Muscle of arm (tissue), 1 donor: ENCODE measurements at regions not wholly inside any gene's neighbourhood (a gene's known extent, or its start where the extent isn't known, plus 50 kb on each side); places are given as distances from the start of the nearest gene placed in this dataset.

Experiments used
- DNase-seq: peaks from one replicate; pipeline ENCODE4 v3.0.0-alpha.2; 2013

- no peak for DNase-seq
Measured at GRCh38 chr17:74012465-74012864, 191.0 kb upstream of the RPL38 start.

DNA sequence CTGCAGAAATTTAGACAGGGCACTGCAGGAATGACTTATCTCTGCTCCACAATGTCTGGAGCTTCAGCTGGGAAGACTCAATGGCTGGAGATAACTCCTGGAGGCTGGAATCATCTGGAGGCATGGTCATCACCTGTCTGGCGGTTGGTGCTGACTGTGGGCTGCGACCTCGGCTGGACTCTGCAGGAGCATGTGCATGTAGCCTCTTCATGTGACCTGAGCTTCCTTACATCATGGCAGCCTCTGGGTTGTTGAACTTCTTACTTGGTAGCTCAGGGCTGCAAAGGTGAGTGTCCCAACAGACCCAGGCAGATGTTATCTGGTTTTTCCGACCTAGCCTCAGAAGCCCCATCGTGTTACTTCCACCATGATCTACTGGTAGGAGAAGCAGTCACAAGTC, 188.2 kb upstream of the RPL38 start:
- no peak for DNase-seq

DNA sequence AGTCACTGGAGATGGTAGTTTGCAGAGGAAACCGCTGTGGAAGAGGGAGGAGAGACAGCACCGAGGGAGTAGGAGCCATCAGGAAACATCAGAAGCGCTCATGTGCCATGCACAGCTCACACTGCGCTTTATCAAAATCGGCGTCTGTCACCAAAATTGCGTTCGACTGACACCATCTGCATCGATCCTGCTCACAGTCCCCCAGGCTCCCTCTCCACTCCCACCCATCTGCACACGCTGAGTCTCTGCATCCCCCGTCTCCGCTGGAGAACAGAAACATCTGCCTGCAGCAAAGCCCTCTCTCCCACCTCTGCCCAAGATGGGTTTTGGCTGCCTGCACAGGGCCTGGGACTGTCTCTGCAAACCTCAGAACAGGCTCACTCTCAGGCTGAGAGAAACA, 187.5 kb upstream of the RPL38 start:
- no peak for DNase-seq

GRCh38 chr17:74016461-74016860, 187.0 kb upstream of the RPL38 start:
- DNase-seq, result no peak

DNA sequence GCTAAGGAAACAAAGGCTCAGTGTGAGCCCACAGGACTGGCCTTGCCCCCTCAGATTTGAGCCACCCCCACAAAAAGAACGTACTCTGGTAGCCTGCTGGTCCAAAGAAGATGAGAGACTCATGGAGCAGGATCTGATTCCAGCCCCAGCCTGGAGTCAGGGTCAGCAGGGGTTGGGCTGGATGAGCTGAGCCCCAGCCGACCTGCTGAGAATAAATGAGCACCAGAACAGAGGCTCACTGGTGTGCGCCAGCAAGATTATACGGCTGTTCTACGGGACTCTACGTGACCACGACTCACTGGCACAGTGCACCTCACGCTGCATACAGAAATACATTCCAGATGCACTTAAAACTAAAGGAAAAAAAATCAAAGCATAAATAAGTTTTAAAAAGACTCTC, 186.0 kb upstream of the RPL38 start:
- DNase-seq, result no peak

DNA sequence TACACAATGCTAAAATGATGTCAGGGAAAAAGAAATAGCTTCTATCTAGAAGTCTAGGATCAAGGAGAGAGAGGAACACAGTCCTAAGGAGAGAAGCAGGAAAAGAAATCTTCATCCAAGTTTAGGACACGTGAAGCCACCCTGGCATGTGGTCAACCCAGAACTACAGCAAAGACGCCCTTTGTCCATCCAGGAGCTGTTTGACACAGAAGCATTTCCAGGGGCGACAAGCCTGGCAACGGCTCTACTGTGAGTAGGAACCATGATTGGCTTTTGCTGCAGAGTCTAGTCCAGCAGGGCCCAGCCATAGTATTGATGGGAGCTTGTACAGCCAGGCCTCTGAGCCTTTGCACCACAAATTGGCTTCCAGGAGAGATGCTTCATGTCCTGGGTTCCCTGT, 185.4 kb upstream of the RPL38 start:
- DNase-seq, result no peak

DNA sequence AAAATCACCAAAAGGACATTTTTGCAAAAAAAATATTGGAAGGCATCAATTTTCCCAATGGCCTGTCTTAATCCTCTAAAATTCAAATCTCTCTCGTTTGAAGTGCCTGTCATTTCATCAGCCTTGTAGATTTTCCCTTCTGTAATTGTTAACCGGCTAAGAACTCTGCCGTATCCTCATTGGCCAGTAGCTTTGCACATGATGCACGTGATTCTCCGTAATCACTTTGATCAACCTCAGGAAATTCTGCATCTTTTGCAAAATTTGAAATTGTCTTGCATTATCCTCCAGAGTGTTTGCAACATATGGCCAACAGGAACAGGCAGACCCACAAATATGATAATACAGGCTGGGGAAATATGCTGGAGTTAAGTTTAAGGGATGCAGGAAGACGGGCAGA, 184.2 kb upstream of the RPL38 start:
- no peak for DNase-seq

GRCh38 chr17:74019860-74020259, 183.6 kb upstream of the RPL38 start:
- DNase-seq, result no peak

GRCh38 chr17:74020522-74020921, 183.0 kb upstream of the RPL38 start:
- no peak for DNase-seq

DNA sequence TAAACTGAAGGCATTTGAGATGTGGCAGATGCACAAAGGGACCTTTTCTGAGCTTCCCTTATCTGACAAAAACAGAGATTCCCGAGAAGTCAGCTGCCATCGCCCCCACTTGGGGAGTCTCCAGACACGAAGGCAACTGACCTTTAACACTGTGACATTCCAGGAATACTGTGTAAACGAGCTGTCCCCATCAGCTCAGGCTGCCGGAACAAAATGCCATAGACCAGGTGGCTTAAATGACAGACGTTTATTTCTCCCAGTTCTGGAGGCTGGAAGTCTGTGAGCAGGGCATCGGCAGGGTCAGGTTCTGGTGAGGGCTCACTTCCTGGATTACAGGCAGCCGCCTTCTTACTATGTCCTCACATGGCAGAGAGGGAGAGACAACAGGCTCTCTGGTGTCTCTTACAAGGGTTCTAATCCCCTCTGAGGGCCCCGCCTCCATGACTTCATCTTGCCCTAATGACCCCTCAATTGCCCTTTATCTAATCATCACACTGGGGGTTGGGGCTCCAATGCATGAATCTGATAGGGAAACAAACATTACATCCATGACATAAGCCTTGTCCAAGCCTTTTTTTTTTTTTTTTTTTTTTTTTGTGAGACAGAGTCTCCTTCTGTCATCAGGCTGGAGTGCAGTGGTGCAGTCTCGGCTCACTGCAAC, 178.5 kb upstream of the RPL38 start:
- no peak for DNase-seq

- DNase-seq, result no peak
Measured at GRCh38 chr17:74027444-74027843, 176.0 kb upstream of the RPL38 start.

- DNase-seq, result no peak
Measured at GRCh38 chr17:74028354-74029116, 174.9 kb upstream of the RPL38 start.

DNA sequence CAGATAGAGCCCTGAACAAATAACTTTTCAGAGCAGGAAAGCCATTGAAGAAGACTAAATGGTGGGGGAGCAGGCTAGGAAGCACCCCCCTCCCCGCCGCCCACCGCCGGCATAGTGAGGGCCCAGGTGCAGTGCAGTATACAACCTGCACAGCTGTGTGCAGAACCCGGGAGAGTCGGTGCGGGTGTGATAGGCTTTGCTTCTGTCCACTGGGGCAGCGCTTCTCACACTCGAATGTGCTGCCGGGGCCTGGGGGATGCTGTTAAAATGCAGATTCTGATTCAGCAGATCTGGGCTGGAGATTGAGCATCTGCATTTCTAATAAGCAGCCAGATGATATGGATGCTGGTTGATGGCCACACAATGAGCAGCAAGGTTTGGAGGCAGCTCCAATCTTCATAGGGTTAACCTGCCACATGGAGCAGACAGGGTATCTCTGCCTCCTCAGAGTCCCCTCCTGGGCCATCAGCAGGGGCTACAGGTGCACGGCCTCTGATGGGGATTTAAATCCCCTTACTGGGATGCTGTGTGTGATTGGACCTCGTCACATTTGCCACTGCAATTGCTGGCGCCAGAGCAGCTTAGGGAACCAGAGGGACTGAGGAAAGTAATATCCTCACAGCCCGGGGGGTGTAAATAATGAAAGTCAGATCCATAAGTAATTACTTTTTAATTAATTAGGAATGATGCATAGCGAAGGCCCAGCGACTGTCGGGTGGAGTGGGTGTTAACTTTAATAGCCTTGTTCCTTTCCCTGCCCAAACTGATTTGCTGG, 172.0 kb upstream of the RPL38 start:
- no peak for DNase-seq

DNA sequence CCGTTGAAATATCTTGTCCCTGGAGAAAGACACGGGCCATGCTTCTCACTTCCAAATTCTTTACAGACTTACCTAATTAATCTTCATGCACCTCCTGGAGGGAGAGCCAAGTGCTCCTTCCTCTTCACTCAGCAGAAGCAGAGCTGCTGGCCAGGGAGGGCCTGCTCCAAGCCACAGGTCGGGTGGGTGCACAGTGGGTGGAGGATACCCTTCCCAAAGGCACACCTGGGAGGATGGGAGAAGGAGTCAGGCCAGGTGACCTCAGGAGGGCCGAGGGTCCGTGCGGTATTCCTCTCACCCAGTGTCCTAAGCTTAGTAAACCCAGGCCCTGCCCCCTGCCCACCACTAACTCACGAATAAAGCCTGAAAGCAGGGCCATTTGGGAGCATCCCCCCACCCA, 171.3 kb upstream of the RPL38 start:
- DNase-seq, result no peak

DNA sequence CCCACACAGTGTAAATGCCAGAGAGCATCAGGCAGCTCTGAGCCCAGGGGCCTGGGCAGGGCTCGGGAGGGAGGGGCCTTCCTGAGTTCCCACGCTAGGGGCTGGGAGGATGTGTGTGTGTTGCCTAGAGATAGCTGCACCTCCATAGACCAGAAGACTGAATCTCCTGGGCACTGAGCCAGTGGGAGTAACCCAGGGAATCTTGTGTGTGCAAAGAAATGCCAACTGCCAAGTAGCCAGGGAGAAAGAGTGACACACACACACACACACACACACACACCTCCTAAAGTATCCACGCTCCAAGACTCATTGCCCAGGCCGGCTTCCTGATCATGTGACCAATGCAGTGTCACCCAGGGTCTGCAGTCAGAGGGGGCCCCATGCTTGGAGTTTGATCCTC, 166.2 kb upstream of the RPL38 start:
- DNase-seq, result no peak

DNA sequence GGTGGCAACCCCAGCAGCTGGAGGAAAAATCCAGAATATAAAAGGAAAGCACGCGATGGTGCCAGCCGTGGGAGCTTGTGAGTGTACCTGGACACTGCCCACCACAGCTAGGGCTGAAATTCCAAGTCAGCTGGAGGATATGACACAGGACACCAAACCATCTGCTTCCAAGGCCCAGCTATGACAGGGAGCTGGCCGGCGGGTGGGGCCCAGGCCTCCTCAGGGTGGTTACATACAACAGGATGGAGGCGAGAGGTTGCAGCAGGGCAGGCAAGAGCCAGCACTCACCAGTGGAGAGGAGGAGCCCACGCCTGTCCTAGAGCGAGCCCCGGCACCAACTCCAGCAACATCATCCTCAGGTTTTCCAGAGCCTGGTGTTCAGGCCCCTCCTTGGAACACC, 163.2 kb upstream of the RPL38 start:
- no peak for DNase-seq

DNA sequence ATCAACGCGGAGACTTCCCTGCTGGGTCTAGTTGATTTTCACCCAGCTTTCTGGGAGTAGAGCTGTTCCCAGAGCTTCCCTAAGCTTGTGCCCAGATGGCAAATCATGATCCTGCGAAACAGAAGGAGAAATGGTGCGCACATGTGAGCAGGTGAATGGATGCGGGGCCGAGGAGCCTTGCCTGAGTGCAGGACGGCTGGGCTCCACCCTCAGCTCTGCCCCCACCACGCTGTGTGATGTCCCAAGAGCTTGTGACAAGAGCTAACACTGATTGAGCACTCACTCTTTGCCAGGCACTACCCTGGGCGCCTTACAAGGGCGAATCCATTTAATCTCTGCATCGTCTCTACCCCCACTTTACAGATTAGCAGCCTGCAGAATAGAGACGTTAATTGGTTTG, 162.7 kb upstream of the RPL38 start:
- no peak for DNase-seq

GRCh38 chr17:74041869-74042640, 161.4 kb upstream of the RPL38 start:
- no peak for DNase-seq

DNA sequence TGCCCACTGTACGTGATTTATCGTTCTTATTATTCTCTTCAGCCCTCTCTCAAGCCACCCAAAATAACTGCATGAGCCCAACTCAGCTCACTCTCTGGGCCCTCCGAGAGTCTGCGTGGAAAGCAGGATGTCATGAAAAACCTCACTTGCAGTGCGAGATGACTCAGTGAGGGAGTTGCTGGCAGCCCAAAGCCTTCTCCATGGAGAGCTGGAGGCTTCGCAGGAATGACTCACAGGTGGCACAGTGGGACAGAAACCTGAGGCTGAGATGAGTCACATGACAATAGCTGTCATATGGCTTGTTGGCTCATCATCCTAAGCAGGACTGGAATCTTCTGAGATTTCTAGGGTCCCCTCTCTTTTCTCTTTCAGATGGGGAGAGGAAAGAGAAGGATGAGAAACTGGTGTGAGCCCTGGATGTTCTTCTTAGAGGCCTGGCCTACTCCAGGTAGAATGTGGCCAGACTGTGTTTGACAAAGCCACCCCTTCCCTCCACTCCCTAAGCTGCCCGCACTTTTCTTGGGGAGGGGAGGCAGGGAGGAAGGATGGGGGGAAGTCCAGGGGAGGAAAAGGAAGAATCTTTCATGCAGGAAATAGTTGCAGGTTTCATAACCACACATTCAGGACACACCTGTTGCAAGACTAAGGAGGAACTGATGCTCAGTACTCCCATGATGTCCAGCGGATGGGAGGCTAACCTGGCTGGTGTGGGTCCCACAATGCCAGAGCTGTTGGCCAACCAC, 160.6 kb upstream of the RPL38 start:
- DNase-seq, result peak; percentile 38

GRCh38 chr17:74043976-74044375, 159.5 kb upstream of the RPL38 start:
- DNase-seq, result no peak

DNA sequence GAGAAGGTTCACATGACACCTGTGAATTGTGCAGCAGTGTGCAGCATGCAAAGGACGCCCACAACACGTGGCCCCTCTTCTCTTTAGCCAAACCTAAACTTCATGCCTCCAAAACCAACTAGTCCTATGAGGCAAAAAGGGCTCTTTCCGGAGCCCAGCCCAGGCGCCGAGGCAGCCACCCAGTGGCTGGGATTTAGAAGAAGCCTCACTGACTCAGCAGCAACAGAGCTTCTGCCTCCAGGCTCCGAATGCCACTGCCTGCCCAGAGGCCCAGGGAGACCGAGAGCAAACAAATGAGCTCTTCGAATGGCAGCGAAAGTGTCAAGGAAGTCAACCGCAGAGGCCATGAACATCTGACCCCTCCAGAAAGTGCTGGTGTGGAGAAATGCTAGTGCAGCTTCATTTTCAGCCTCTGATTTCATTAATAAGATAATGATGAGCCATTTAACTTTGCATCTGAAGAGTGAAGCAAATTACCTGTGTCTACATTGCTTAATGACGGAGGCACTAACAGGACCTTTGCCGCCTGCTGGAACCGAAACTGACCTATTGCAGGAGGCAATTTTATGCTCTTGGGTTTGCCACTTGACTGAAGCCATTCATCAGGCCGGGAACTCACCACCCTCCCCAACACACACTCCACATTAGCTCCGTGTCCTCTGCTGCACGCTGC, 157.7 kb upstream of the RPL38 start:
- DNase-seq, result no peak
